BE2C (cell line): ENCODE measurements at regions not wholly inside any gene's neighbourhood (a gene's known extent, or its start where the extent isn't known, plus 50 kb on each side); places are given as distances from the start of the nearest gene placed in this dataset.

Experiments
- DNase-seq: peaks from one replicate; pipeline ENCODE4 v3.0.0-alpha.2; 2020
- H3K27me3 ChIP-seq: fragments of 250-450 bp; sonication (Bioruptor Pico); 2 replicates; pipeline ENCODE4 v1.5.1; 2020; ENCODE audit warnings: mild to moderate bottlenecking
- H3K36me3 ChIP-seq: fragments of 250-450 bp; sonication (Bioruptor Pico); 2 replicates; pipeline ENCODE4 v1.5.1; 2020; ENCODE audit warnings: mild to moderate bottlenecking
- H3K4me1 ChIP-seq: fragments of 250-450 bp; sonication (Bioruptor Pico); 2 replicates; pipeline ENCODE4 v1.5.1; 2020
- H3K4me3 ChIP-seq: 2 replicates; pipeline ENCODE4 v1.5.1; 2011; ENCODE audit warnings: low read depth, low read length
- H3K9me3 ChIP-seq: fragments of 250-450 bp; sonication (Bioruptor Pico); 2 replicates; pipeline ENCODE4 v1.5.1; 2020
- TF ChIP-seq, protein P1 (sequence below): IDR thresholded peaks from 2 replicates; pipeline ENCODE4 v1.5.1; 2012; ENCODE audit warnings: mild to moderate bottlenecking, low read depth, low read length

DNA sequence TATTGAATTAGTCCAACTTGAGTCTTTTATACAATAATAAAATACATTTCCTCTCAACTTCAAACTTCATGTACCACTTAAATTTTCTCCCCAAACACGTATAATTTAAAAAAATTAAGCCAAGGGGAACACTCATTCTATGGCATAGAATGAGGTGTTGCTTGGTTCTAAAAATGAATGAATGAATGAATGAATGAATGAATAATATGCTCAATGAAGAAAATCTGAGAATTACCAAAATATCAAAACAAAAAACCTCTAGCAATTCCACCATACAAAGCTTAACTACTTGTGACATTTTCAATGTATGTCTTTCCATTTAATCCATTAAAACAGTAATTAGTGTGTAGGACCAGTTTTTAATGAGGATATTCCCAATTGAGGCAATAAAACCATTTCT lies 62.7 kb upstream of the PLAC8 start:
- Histone ChIP-seq H3K36me3 (no peaks in the 10 kb centered on the region), H3K4me3 (no peak overlapping the region), H3K9me3 (no peaks in the 10 kb centered on the region), H3K27me3 (no peaks in the 10 kb centered on the region), H3K4me1 (no peaks in the 10 kb centered on the region)
- TF ChIP-seq, protein P1, sequence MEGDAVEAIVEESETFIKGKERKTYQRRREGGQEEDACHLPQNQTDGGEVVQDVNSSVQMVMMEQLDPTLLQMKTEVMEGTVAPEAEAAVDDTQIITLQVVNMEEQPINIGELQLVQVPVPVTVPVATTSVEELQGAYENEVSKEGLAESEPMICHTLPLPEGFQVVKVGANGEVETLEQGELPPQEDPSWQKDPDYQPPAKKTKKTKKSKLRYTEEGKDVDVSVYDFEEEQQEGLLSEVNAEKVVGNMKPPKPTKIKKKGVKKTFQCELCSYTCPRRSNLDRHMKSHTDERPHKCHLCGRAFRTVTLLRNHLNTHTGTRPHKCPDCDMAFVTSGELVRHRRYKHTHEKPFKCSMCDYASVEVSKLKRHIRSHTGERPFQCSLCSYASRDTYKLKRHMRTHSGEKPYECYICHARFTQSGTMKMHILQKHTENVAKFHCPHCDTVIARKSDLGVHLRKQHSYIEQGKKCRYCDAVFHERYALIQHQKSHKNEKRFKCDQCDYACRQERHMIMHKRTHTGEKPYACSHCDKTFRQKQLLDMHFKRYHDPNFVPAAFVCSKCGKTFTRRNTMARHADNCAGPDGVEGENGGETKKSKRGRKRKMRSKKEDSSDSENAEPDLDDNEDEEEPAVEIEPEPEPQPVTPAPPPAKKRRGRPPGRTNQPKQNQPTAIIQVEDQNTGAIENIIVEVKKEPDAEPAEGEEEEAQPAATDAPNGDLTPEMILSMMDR, result no peak
- DNase-seq, result no peak

DNA sequence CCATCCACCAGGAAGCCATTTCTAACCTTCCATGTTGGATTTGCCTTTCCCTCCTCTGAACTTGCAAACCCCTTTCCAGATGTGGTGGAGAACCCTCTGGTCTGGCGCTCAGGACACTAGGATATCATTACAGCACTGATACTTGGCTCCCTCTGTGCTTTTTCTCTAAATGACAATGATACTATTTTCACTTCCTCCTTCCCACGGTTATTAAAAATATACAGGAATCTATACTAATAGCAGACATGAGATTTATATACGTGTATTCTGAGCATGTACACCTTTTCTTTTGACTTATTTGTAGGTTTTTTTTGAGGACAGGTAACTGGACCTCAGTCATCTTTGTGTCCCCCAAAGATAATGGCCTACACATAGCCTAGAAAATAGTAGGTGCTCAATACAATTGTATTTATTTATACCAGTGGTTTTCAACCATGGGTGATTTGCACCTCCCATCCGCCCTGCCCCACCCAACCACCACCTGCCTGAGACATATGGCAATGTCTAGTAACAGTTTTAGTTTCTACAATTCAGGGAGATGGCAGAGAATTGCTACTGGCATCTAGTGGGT lies 60.4 kb upstream of the PLAC8 start:
- H3K4me1 ChIP-seq, result no peaks in the 10 kb centered on the region
- no peaks in the 10 kb centered on the region for H3K9me3 ChIP-seq
- H3K27me3 ChIP-seq, result no peaks in the 10 kb centered on the region
- TF ChIP-seq, protein P1, result no peak
- no peaks in the 10 kb centered on the region for H3K36me3 ChIP-seq
- H3K4me3 ChIP-seq, result no peak overlapping the region
- DNase-seq, result no peak

DNA sequence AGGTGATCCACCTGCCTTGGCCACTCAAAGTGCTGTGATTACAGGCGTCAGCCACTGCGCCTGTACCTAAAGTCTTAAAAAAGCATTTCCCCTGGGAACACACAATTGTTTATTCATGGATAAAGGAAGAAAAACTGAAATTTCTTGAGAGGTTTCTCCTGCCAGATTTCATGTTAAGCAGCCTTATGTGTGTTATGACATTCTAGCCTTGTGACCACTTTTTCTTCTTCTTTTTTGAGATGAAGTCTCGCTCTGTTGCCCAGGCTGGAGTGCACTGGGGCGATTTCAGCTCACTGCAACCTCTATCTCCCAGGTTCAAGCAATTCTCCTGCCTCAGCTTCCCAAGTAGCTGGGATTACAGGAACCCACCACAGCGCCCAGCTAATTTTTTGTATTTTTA lies 57.8 kb upstream of the PLAC8 start:
- DNase-seq, result no peak
- H3K27me3 ChIP-seq, result no peaks in the 10 kb centered on the region; the same call in 1 of the 2 replicates
- no peaks in the 10 kb centered on the region for H3K36me3 ChIP-seq
- no peaks in the 10 kb centered on the region for H3K9me3 ChIP-seq
- H3K4me1 ChIP-seq, result no peaks in the 10 kb centered on the region
- no peak overlapping the region for H3K4me3 ChIP-seq
- TF ChIP-seq, protein P1, result no peak

DNA sequence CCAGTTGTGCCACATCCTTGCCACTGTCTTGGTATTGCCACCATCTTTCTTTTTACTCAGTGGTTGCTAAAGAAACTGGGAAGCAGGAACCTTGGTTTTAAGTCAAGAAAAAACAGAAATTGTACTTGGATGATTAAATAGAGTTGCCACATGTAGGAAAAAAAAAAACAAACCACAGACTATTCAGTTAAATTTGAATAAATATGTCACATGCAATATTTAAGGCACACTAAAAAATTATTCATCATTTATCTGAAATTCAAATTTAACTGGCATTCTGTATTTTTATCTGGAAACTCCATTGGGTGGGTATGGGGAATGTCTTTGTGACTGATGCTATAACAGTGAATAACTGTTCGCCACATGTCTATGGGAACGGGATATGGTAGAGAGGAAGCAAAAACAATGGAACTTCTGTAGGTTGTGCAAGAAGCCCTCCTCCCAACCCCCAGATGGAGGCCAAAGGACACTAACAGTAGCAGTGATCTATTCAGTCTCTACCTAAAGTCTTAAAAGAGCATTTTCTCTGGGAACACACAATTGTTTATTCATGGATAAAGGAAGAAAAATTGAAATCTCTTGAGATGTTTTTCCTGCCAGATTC lies 57.0 kb upstream of the PLAC8 start:
- H3K9me3 ChIP-seq, result no peaks in the 10 kb centered on the region
- H3K4me1 ChIP-seq, result no peaks in the 10 kb centered on the region
- H3K4me3 ChIP-seq, result no peak overlapping the region
- no peaks in the 10 kb centered on the region; the same call in 1 of the 2 replicates for H3K27me3 ChIP-seq
- no peaks in the 10 kb centered on the region for H3K36me3 ChIP-seq
- TF ChIP-seq, protein P1, result no peak
- DNase-seq, result no peak

DNA sequence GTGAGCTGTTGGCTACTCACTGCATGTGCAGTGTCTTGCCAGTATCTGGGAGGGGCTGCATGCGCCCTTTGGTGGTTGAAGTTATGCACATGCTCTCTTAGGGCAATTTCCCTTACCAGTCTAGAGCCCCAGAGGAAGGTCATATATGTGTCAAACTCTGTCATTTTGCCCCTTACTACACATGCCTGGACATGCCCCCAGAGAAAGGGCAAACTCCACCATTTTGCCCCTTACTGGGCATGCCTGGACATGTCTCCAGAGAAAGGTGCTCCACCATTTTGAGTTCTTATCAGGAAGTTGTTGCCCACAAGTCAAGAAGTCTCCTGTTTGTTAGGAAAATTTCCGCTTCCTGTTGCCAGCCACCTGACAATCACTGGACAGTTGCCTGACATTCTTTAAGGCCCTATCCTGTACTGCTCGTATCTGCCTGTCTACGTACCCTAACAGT lies 56.4 kb upstream of the PLAC8 start:
- TF ChIP-seq, protein P1, result no peak
- no peaks in the 10 kb centered on the region; the same call in 1 of the 2 replicates for H3K27me3 ChIP-seq
- H3K9me3 ChIP-seq, result no peaks in the 10 kb centered on the region
- no peak overlapping the region for H3K4me3 ChIP-seq
- H3K4me1 ChIP-seq, result no peaks in the 10 kb centered on the region
- no peaks in the 10 kb centered on the region for H3K36me3 ChIP-seq
- DNase-seq, result no peak
